Nephron (organoid): ENCODE measurements at regions not wholly inside any gene's neighbourhood (a gene's known extent, or its start where the extent isn't known, plus 50 kb on each side); places are given as distances from the start of the nearest gene placed in this dataset.
A peak's percentile ranks its signal among the peaks of the same experiment; 100 is the strongest.

ENCODE experiments used
- H3K27ac Mint-ChIP-seq, 3 experiments: 2 replicates each; pipeline ENCODE4 v1.8.0; 2020; ENCODE audit warnings: mixed read lengths in 3 of 3, mild to moderate bottlenecking in 2 of 3, moderate library complexity in 1 of 3
- H3K27me3 Mint-ChIP-seq: 2 replicates; pipeline ENCODE4 v1.8.0; 2021; ENCODE audit warnings: low read depth, mild to moderate bottlenecking, moderate library complexity, mixed read lengths
- H3K36me3 Mint-ChIP-seq: 2 replicates; pipeline ENCODE4 v1.8.0; 2020; ENCODE audit warnings: low read depth, mixed read lengths
- H3K4me1 Mint-ChIP-seq: 2 replicates; pipeline ENCODE4 v1.8.0; 2020; ENCODE audit warnings: mixed read lengths
- H3K4me3 Mint-ChIP-seq, 3 experiments: 2 replicates each; pipeline ENCODE4 v1.8.0; 2020; ENCODE audit warnings: mild to moderate bottlenecking in 3 of 3, mixed read lengths in 3 of 3, moderate library complexity in 2 of 3
- H3K9me3 Mint-ChIP-seq: 2 replicates; pipeline ENCODE4 v1.8.0; 2020; ENCODE audit warnings: mixed read lengths
- TF ChIP-seq, protein P1 (sequence below), 3 experiments: fragments of 200-600 bp; sonication (generic); IDR thresholded peaks; one replicate each; pipeline ENCODE4 v1.5.0; 2021; ENCODE audit warnings: antibody characterized with exemption in 3 of 3; ENCODE audit not compliant: unreplicated experiment in 3 of 3

DNA sequence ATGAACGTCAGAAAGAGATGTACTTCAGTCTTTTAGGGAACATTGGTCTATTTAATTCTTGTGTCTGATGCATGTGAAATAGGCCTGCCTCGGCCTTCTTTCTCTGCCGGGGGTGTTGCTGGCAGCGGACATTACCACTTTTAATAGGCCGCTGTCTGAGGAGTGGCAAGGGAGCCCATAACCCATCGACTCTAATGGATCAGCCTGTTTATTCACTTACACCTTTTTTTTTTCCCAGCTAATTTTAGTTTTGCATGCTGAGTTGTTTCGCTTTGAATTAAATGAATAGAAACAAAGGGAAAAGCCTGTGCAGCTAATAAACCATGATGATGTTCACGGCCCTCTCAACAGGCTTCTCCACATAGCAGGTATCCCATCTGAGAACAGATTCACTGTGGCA is 78.4 kb downstream of the KCTD15 start:
- TF ChIP-seq, protein P1, sequence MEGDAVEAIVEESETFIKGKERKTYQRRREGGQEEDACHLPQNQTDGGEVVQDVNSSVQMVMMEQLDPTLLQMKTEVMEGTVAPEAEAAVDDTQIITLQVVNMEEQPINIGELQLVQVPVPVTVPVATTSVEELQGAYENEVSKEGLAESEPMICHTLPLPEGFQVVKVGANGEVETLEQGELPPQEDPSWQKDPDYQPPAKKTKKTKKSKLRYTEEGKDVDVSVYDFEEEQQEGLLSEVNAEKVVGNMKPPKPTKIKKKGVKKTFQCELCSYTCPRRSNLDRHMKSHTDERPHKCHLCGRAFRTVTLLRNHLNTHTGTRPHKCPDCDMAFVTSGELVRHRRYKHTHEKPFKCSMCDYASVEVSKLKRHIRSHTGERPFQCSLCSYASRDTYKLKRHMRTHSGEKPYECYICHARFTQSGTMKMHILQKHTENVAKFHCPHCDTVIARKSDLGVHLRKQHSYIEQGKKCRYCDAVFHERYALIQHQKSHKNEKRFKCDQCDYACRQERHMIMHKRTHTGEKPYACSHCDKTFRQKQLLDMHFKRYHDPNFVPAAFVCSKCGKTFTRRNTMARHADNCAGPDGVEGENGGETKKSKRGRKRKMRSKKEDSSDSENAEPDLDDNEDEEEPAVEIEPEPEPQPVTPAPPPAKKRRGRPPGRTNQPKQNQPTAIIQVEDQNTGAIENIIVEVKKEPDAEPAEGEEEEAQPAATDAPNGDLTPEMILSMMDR (IDR thresholded peaks at IDR 0.05; ENCODE audit: unreplicated experiment in 3 of 3) = no peak
- Mint-ChIP-seq H3K36me3 (no peaks in the 10 kb centered on the region), H3K9me3 (no peaks in the 10 kb centered on the region), H3K27ac (no peak overlapping the region), H3K4me1 (peaks cover 21% of the 10 kb centered on the region), H3K4me3 (no peak overlapping the region), H3K27me3 (peaks cover 8% of the 10 kb centered on the region)

DNA sequence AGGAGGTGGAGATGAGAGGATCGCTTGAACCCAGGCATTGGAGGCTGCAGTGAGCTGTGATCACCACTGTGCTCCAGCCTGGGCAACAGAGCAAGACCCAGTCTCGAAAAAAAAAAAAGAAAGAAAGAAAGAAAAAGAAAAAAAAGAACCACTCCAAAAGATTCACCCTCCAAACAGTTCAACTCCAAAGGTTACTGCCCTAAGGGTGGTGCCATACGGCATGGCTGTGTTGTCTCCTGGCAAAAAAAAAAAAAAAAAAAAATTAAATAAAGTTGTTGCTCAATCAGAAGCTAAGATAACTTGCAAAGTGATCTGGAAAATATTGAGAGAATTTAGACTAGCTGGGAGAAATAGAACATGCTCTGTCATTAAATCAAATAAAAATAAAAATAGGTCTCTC is 79.5 kb downstream of the KCTD15 start:
- Mint-ChIP-seq H3K9me3 (no peaks in the 10 kb centered on the region), H3K4me1 (peaks cover 32% of the 10 kb centered on the region), H3K4me3 (no peak overlapping the region), H3K27me3 (peaks cover 8% of the 10 kb centered on the region), H3K27ac (no peak overlapping the region), H3K36me3 (no peaks in the 10 kb centered on the region)
- TF ChIP-seq, protein P1 (IDR thresholded peaks at IDR 0.05; ENCODE audit: unreplicated experiment in 3 of 3) = no peak

DNA sequence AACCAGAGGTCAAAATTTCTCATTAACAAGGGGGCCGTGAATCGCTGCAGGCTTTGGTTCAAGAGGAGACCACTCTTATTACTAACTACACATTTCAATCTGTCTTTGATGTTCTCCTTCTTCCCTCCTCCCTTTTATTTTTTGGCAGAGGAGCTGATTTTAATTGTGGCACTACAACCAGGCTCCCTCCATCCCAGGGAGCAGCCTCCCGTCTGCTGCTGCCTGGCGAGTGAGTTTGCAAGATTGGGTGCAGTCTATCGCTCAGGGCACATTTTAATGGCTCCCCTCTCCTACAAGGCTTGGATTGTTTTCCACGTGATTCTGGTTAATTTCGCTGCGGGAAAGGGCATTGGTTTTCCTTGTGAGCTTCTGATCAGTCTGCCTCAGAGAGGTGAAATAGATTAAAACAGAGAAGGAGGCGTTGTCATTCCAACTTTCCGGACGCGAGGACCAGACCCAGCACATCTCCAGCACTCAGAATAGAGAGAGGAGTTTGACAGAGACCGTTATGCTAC is 81.4 kb downstream of the KCTD15 start:
- Mint-ChIP-seq H3K36me3 (no peaks in the 10 kb centered on the region), H3K4me3 (no peak overlapping the region), H3K27me3 (peaks cover 4% of the 10 kb centered on the region), H3K4me1 (peaks cover 32% of the 10 kb centered on the region), H3K9me3 (no peaks in the 10 kb centered on the region), H3K27ac (peak overlapping the region; percentile 16 to 87 (median 33))
- TF ChIP-seq, protein P1 (IDR thresholded peaks at IDR 0.05; ENCODE audit: unreplicated experiment in 3 of 3) = no peak

DNA sequence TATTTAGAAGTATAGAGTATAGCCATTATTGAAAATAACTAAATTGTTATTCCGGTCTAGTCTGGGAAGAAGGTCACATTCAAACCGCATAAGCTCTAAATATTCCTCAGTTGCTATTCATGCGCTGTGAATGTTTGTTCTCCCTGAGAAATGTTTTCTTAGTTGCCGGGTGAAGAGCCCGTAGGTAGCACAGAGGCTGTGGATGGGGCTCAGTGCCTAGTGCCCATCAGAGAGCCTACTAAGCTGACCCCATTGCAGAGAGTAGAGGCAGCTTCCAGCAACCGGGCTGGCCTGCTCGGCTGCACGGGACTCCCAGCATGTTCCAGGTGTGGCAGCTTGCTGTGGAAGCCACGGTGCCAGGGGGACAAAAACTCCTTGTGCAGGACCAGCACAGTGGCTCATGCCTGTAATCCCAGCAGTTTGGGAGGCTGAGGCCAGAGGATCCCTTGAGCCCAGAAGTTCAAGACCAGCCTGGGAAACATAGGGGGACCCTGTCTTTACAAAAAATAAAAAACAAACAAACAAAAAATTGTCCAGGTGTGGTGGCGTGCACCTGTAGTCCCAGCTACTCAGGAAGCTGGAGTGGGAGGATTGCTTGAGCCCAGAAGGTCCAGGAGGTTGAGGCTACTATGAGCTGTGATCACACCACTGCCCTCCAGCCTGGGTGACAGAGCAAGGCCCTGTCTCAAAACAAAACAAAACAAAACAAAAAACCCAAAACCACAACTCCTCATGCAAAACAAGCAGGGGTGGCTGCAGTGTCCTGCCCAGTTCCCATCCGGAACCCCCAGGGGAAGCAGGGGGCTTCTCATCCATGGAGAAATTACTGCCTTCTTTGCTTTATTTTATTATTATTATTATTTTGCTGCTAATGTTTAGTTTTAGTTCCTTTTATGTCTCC is 82.5 kb downstream of the KCTD15 start:
- peak overlapping the region in 2 of 3 experiments; percentile 16 to 87 for H3K27ac Mint-ChIP-seq
- H3K4me1 Mint-ChIP-seq = peaks cover 35% of the 10 kb centered on the region
- H3K27me3 Mint-ChIP-seq = peaks cover 2% of the 10 kb centered on the region
- TF ChIP-seq, protein P1 (IDR thresholded peaks at IDR 0.05; ENCODE audit: unreplicated experiment in 3 of 3) = no peak
- H3K36me3 Mint-ChIP-seq = no peaks in the 10 kb centered on the region
- no peaks in the 10 kb centered on the region for H3K9me3 Mint-ChIP-seq
- H3K4me3 Mint-ChIP-seq = no peak overlapping the region

DNA sequence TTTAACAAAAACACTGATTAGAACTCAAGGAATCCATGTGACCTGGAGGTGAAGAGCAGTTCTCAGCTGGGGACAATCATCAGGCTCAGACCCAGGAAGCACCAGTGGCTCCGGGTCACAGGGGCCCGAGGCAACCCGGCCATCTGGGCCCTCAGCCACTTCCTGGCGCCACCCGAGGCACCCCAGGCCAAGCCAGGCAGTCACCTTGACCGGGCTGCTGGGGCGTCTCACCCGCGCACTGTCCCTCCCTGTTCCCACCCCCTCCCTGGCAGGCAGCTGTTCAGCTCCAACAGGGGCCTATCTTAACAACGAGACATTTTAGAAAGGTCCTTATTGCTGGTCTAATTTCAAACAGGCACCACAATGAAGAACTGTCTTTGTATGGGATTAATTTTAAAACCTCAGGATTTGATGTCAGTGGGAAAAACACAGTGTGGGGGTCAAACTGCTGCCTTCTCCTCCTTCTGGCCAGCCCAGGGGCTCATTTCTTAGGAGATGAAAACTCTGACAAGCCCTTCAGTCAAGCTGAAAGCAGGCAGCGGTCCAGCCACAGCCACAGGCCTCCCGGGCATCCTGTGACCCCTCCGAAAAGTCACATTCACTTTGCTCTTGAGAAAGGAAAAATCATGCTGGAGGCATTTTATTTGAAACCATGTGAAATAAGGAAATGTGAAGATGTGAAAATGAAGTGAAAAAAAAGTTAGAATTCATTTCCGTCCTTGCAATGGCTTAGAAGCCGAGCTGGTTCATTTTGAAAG is 83.3 kb downstream of the KCTD15 start:
- Mint-ChIP-seq H3K4me1 (peaks cover 40% of the 10 kb centered on the region), H3K27ac (peak overlapping the region; percentile 48 to 87 (median 70)), H3K27me3 (peaks cover 3% of the 10 kb centered on the region)

More for the DNA sequence above, 83.3 kb downstream of the KCTD15 start:
- H3K36me3 Mint-ChIP-seq = no peaks in the 10 kb centered on the region
- TF ChIP-seq, protein P1 (IDR thresholded peaks at IDR 0.05; ENCODE audit: unreplicated experiment in 3 of 3) = no peak
- H3K4me3 Mint-ChIP-seq = no peak overlapping the region
- no peaks in the 10 kb centered on the region for H3K9me3 Mint-ChIP-seq
